Spleen (tissue), 11 donors: ENCODE measurements at regions not wholly inside any gene's neighbourhood (a gene's known extent, or its start where the extent isn't known, plus 50 kb on each side); places are given as distances from the start of the nearest gene placed in this dataset.

Experiments
- DNase-seq: peaks from one replicate; pipeline ENCODE4 v3.0.0-alpha.2; 2020
- H3K27ac ChIP-seq, 8 donors: fragments of 200-600 bp; sonication (generic) in 7 of 8; 1 replicate in 4 of 8; 2 replicates in 4 of 8; pipeline versions ENCODE4 v1.5.0 to v1.8.0; 2016 to 2021; ENCODE audit warnings: inconsistent platforms in 4 of 8, mild to moderate bottlenecking in 4 of 8, moderate library complexity in 1 of 8
- H3K27me3 ChIP-seq, 7 donors: fragments of 200-600 bp; sonication (generic) in 6 of 7; replicated peaks in 1 of 7; 1 replicate in 4 of 7; 2 replicates in 3 of 7; pipeline versions ENCODE4 v1.5.0 to v1.8.0; 2016 to 2021; ENCODE audit warnings: inconsistent platforms in 3 of 7, mild to moderate bottlenecking in 1 of 7
- H3K36me3 ChIP-seq, 6 donors: fragments of 200-600 bp; sonication (generic) in 5 of 6; 1 replicate in 4 of 6; 2 replicates in 2 of 6; pipeline versions ENCODE4 v1.5.0 to v1.8.0; 2016 to 2021; ENCODE audit warnings: inconsistent platforms in 2 of 6
- H3K4me1 ChIP-seq, 6 donors: fragments of 200-600 bp; sonication (generic) in 5 of 6; 1 replicate in 3 of 6; 2 replicates in 3 of 6; pipeline versions ENCODE4 v1.5.0 to v1.8.0; 2016 to 2021; ENCODE audit warnings: inconsistent platforms in 3 of 6
- H3K4me3 ChIP-seq, 8 donors: fragments of 200-600 bp; sonication (generic) in 7 of 8; 1 replicate in 4 of 8; 2 replicates in 4 of 8; pipeline versions ENCODE4 v1.5.0 to v1.8.0; 2016 to 2021; ENCODE audit warnings: inconsistent platforms in 4 of 8, mild to moderate bottlenecking in 4 of 8, moderate library complexity in 2 of 8
- H3K9me3 ChIP-seq, 8 donors: fragments of 200-600 bp; sonication (generic) in 7 of 8; 1 replicate in 4 of 8; 2 replicates in 4 of 8; pipeline versions ENCODE4 v1.5.0 to v1.8.0; 2016 to 2021; ENCODE audit warnings: inconsistent platforms in 4 of 8
- POLR2A ChIP-seq, 3 donors: fragments of 450-650 bp; IDR thresholded peaks; one replicate each; pipeline ENCODE4 v1.5.1; 2017; ENCODE audit warnings: antibody characterized with exemption in 3 of 3, mild to moderate bottlenecking in 1 of 3
- POLR2AphosphoS5 ChIP-seq, 3 donors: sonication (generic); formaldehyde crosslinking; IDR thresholded peaks; one replicate each; pipeline ENCODE4 v1.5.1; 2017; ENCODE audit warnings: antibody characterized with exemption in 3 of 3
- WGBS, 5 donors: extraction: QIAGEN DNeasy Blood & Tissue Kit in 3 of 5; methylation state at CpG; one replicate each; pipeline versions ENCODE4 v1.1.5 to v1.1.7; 2013 to 2018; 5-methylcytosine and 5-hydroxymethylcytosine counted together
- intact Hi-C: fragments of 100-400 bp; cut with DNase I; formaldehyde crosslinking; loops from one replicate; pipeline ENCODE4 v1.15.0; 2023; ENCODE audit warnings: low total_unique reads
- TF ChIP-seq, protein P1 (sequence below), 11 experiments: fragments of 200-600 bp in 7 of 11; fragments of 450-650 bp in 4 of 11; sonication (generic) in 4 of 11; IDR thresholded peaks in 8 of 11; conservative IDR thresholded peaks in 3 of 11; 1 replicate in 7 of 11; 2 replicates in 4 of 11; pipeline versions ENCODE4 v1.4.0 to v1.8.0; 2016 to 2021; ENCODE audit warnings: antibody characterized with exemption in 11 of 11, inconsistent platforms in 4 of 11, mild to moderate bottlenecking in 1 of 11
- donor health status: healthy with polysubstance abuse.
- donor health status: DM: no; HTN: no; CAD: no; lungs with moderate emphysema.
- donor health status: DM: no; HTN: no; CAD: no.
- donor health status: Bipolar disorder and iron deficiency.
- donor health status: healthy.
- donor health status: DM: no; HTN: no; CAD: no.
- donor health status: DM: yes; HTN: yes; CAD: no.

DNA sequence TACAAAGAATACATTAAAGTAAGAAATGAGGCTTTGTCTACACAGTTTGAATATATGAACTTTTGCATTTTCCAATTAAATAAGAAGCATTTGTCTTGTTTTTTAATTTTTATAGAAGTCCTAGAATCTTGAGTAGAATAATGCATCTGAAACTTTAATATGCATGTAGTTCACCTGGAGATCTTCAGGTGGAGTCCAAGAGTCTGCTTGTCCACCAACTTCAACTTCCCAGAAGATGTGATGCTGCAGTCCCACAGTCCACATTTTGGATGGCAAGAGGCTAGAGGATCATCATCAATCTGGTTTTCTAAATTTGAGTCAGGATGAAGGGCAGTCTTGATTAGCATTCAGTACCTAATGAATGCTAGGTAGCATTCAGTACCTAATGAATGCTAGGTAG is 357.6 kb upstream of the SOX2 start:
- H3K27ac ChIP-seq, result no peak overlapping the region
- no peak for DNase-seq

DNA sequence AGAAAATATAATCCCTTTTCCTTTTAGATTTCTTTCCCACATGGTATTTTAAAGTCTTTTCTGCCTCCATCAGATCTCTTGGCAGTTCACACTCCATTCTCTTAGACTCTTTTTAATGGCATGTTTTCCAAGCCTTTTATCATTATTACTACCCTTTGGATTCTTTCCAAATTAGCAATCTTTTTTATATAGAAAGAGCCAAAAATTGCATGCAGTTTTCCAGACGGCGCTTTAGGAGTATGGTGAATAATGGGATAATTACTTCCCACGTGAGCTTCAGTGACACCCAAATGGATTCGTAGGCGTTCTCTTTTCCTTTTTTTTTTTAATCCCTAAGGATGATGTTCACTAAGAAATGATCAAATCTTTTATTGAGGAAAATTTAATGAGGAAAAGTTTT is 354.8 kb upstream of the DNAJC19 start:
- Histone ChIP-seq H3K4me1 (no peaks in the 10 kb centered on the region), H3K27me3 (no peaks in the 10 kb centered on the region), H3K4me3 (no peak overlapping the region), H3K36me3 (no peaks in the 10 kb centered on the region), H3K27ac (no peak overlapping the region), H3K9me3 (peaks cover 0 to 5% (median 0%) of the 10 kb centered on the region in 8 donors)
- TF ChIP-seq, protein P1, sequence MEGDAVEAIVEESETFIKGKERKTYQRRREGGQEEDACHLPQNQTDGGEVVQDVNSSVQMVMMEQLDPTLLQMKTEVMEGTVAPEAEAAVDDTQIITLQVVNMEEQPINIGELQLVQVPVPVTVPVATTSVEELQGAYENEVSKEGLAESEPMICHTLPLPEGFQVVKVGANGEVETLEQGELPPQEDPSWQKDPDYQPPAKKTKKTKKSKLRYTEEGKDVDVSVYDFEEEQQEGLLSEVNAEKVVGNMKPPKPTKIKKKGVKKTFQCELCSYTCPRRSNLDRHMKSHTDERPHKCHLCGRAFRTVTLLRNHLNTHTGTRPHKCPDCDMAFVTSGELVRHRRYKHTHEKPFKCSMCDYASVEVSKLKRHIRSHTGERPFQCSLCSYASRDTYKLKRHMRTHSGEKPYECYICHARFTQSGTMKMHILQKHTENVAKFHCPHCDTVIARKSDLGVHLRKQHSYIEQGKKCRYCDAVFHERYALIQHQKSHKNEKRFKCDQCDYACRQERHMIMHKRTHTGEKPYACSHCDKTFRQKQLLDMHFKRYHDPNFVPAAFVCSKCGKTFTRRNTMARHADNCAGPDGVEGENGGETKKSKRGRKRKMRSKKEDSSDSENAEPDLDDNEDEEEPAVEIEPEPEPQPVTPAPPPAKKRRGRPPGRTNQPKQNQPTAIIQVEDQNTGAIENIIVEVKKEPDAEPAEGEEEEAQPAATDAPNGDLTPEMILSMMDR (IDR thresholded peaks at IDR 0.05 in 8 of 11, conservative IDR thresholded peaks at IDR 0.05 in 3 of 11), result no peak
- no peak for TF ChIP-seq POLR2AphosphoS5 (IDR thresholded peaks at IDR 0.05)
- TF ChIP-seq POLR2A (IDR thresholded peaks at IDR 0.05), result no peak
- DNase-seq, result no peak
- intact Hi-C loops, result no loop called here
- 82 to 90% (median 88%) methylated on average over 5 of the region's 5 CpGs for WGBS, 5 donors

More for the DNA sequence above, 357.6 kb upstream of the SOX2 start:
- no peaks in the 10 kb centered on the region for H3K27me3 ChIP-seq
- H3K9me3 ChIP-seq, result no peaks in the 10 kb centered on the region
- no peaks in the 10 kb centered on the region for H3K36me3 ChIP-seq
- TF ChIP-seq, protein P1 (IDR thresholded peaks at IDR 0.05 in 8 of 11, conservative IDR thresholded peaks at IDR 0.05 in 3 of 11), result no peak
- TF ChIP-seq POLR2A (IDR thresholded peaks at IDR 0.05) (no peak), POLR2AphosphoS5 (IDR thresholded peaks at IDR 0.05) (no peak)
- H3K4me1 ChIP-seq, result no peaks in the 10 kb centered on the region
- no peak overlapping the region for H3K4me3 ChIP-seq
- intact Hi-C loops, result no loop called here

DNA sequence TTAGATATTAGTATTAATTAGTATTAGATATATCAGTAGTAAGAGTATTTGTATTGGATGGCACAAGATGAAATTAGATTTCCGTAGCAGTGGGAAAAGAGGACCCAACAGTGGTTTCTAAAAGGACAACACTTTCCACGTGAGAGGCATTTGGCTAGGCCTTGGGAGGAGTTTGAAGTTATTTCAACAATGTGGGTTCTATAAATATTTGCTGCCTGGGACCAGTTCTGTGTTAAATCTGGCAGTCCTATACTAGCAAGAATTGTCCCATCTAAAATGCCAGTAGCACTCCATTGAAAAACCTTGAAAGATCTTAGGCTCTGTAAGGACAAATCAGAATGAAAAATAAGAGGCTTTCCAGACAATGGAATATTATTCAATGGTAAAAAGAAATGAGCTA is 347.1 kb upstream of the DNAJC19 start:
- intact Hi-C loops, result no loop called here
- H3K36me3 ChIP-seq, result no peaks in the 10 kb centered on the region
- WGBS, 5 donors, result 66 to 85% (median 75%) methylated on average over 2 of the region's 2 CpGs

DNA sequence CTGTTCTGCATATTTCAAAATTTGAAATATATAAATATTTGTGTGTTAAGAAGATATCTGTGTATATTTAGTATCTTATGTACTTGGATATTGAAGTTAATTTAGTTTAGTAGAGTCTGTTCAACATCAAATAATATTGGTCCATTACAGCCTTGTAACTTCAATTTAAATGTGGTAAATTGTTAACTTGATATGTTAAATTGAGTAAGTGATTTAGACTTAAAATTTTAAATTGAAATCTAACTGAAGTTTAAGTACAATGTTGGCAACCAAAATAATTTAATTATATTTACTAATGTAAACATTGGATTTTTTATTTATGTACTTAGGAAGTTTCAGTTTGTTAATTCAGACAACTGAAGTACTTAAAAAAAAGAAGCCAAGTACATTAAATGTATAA is 343.9 kb upstream of the DNAJC19 start:
- TF ChIP-seq POLR2A (IDR thresholded peaks at IDR 0.05) (no peak), POLR2AphosphoS5 (IDR thresholded peaks at IDR 0.05) (no peak)
- TF ChIP-seq, protein P1 (IDR thresholded peaks at IDR 0.05 in 8 of 11, conservative IDR thresholded peaks at IDR 0.05 in 3 of 11), result no peak
- no peak for DNase-seq
- H3K27ac ChIP-seq, result no peak overlapping the region
- intact Hi-C loops, result no loop called here
- no peaks in the 10 kb centered on the region for H3K36me3 ChIP-seq
- H3K4me1 ChIP-seq, result no peaks in the 10 kb centered on the region
- no peaks in the 10 kb centered on the region for H3K9me3 ChIP-seq
- H3K27me3 ChIP-seq, result no peaks in the 10 kb centered on the region
- no peak overlapping the region for H3K4me3 ChIP-seq

More for the DNA sequence above, 347.1 kb upstream of the DNAJC19 start:
- no peaks in the 10 kb centered on the region for H3K4me1 ChIP-seq
- peaks cover 0 to 5% (median 0%) of the 10 kb centered on the region in 8 donors for H3K9me3 ChIP-seq
- TF ChIP-seq, protein P1 (IDR thresholded peaks at IDR 0.05 in 8 of 11, conservative IDR thresholded peaks at IDR 0.05 in 3 of 11), result no peak
- TF ChIP-seq POLR2A (IDR thresholded peaks at IDR 0.05), result no peak
- TF ChIP-seq POLR2AphosphoS5 (IDR thresholded peaks at IDR 0.05), result no peak
- no peaks in the 10 kb centered on the region for H3K27me3 ChIP-seq
- DNase-seq, result no peak
- no peak overlapping the region for H3K4me3 ChIP-seq
- no peak overlapping the region for H3K27ac ChIP-seq
